ENCODE measurements at regions not wholly inside any gene's neighbourhood (a gene's known extent, or its start where the extent isn't known, plus 50 kb on each side); places are given as distances from the start of the nearest gene placed in this dataset.

GRCh38 chr2:30022444-30023071 is 101.2 kb upstream of the ALK start:
- TF ChIP-seq CTCF (conservative IDR thresholded peaks at IDR 0.05; ENCODE audit: low read depth, low read length) (no peak), EZH2 (IDR thresholded peaks at IDR 0.05; ENCODE audit: low read length, unreplicated experiment) (no peak)

All from PC-3 (cell line).